ENCODE measurements at regions not wholly inside any gene's neighbourhood (a gene's known extent, or its start where the extent isn't known, plus 50 kb on each side); places are given as distances from the start of the nearest gene placed in this dataset.

GRCh38 chr3:99505646-99506269 lies 132.6 kb upstream of the COL8A1 start:
- intact Hi-C loops (cut with DNase I), result no loop called here
- DNase-seq (ENCODE audit: low spot score), result peak; percentile 88

GRCh38 chr3:99505200-99505599 lies 133.2 kb upstream of the COL8A1 start:
- intact Hi-C loops (cut with DNase I), result no loop called here
- no peak for DNase-seq (ENCODE audit: low spot score)

- intact Hi-C loops (cut with DNase I), result no loop called here
These were observed 134.1 kb upstream of the COL8A1 start for GRCh38 chr3:99504258-99504657.

GRCh38 chr3:99503350-99503749 lies 135.0 kb upstream of the COL8A1 start:
- intact Hi-C loops (cut with DNase I), result no loop called here
- DNase-seq (ENCODE audit: low spot score), result no peak

More at GRCh38 chr3:99504258-99504657, 134.1 kb upstream of the COL8A1 start:
- DNase-seq (ENCODE audit: low spot score), result no peak

GRCh38 chr3:99502871-99503270 lies 135.5 kb upstream of the COL8A1 start:
- DNase-seq (ENCODE audit: low spot score), result no peak
- intact Hi-C loops (cut with DNase I), result no loop called here

- intact Hi-C loops (cut with DNase I), result no loop called here
- no peak for DNase-seq (ENCODE audit: low spot score)
These were observed 137.9 kb upstream of the COL8A1 start for GRCh38 chr3:99500485-99500884.

- intact Hi-C loops (cut with DNase I), result no loop called here
- DNase-seq (ENCODE audit: low spot score), result no peak
These were observed 138.9 kb upstream of the COL8A1 start for GRCh38 chr3:99499235-99500158.

- DNase-seq (ENCODE audit: low spot score), result no peak
These were observed 139.7 kb upstream of the COL8A1 start for GRCh38 chr3:99498550-99499234.

GRCh38 chr3:99487894-99488293 lies 150.5 kb upstream of the COL8A1 start:
- DNase-seq (ENCODE audit: low spot score), result no peak
- intact Hi-C loops (cut with DNase I), result no loop called here

More at GRCh38 chr3:99498550-99499234, 139.7 kb upstream of the COL8A1 start:
- intact Hi-C loops (cut with DNase I), result no loop called here

GRCh38 chr3:99485286-99485685 lies 153.1 kb upstream of the COL8A1 start:
- intact Hi-C loops (cut with DNase I), result no loop called here
- no peak for DNase-seq (ENCODE audit: low spot score)

GRCh38 chr3:99484871-99485270 lies 153.5 kb upstream of the COL8A1 start:
- intact Hi-C loops (cut with DNase I), result no loop called here

GRCh38 chr3:99483841-99484240 lies 154.6 kb upstream of the COL8A1 start:
- intact Hi-C loops (cut with DNase I), result no loop called here
- DNase-seq (ENCODE audit: low spot score), result no peak

More at GRCh38 chr3:99484871-99485270, 153.5 kb upstream of the COL8A1 start:
- DNase-seq (ENCODE audit: low spot score), result no peak

GRCh38 chr3:99482191-99482590 lies 156.2 kb upstream of the COL8A1 start:
- DNase-seq (ENCODE audit: low spot score), result no peak
- intact Hi-C loops (cut with DNase I), result no loop called here

GRCh38 chr3:99481561-99481960 lies 156.8 kb upstream of the COL8A1 start:
- intact Hi-C loops (cut with DNase I), result no loop called here
- no peak for DNase-seq (ENCODE audit: low spot score)

GRCh38 chr3:99479768-99480167 lies 158.6 kb upstream of the COL8A1 start:
- no peak for DNase-seq (ENCODE audit: low spot score)
- intact Hi-C loops (cut with DNase I), result no loop called here

- intact Hi-C loops (cut with DNase I), result no loop called here
- DNase-seq (ENCODE audit: low spot score), result no peak
These were observed 160.7 kb upstream of the COL8A1 start for GRCh38 chr3:99477650-99478049.

GRCh38 chr3:99475229-99475628 lies 163.2 kb upstream of the COL8A1 start:
- intact Hi-C loops (cut with DNase I), result no loop called here
- no peak for DNase-seq (ENCODE audit: low spot score)

- no peak for DNase-seq (ENCODE audit: low spot score)
- intact Hi-C loops (cut with DNase I), result no loop called here
These were observed 163.6 kb upstream of the COL8A1 start for GRCh38 chr3:99474776-99475175.

- intact Hi-C loops (cut with DNase I), result no loop called here
These were observed 165.1 kb upstream of the COL8A1 start for GRCh38 chr3:99473321-99473751.

GRCh38 chr3:99472385-99472784 lies 166.0 kb upstream of the COL8A1 start:
- intact Hi-C loops (cut with DNase I), result no loop called here
- DNase-seq (ENCODE audit: low spot score), result no peak

More at GRCh38 chr3:99473321-99473751, 165.1 kb upstream of the COL8A1 start:
- no peak for DNase-seq (ENCODE audit: low spot score)

All from posterior vena cava (tissue), 2 donors.